NCI-H2029 treated with DMSO at 0.1 percent for 48 hours (cell line): ENCODE measurements at regions not wholly inside any gene's neighbourhood (a gene's known extent, or its start where the extent isn't known, plus 50 kb on each side); places are given as distances from the start of the nearest gene placed in this dataset.
"Not testable (repeated sequence)": the region's sequence is repeated elsewhere in the genome, so short reads cannot be mapped to it uniquely, and the experiment has no call there.

Source experiments
- DNase-seq: peaks from one replicate; lab custom pipeline; 2025; lab: John Stamatoyannopoulos, UW

- DNase-seq = no peak
Measured at GRCh38 chr10:85012305-85012704, 683.9 kb downstream of the CCSER2 start.

- no peak for DNase-seq
Measured at GRCh38 chr10:85026878-85027467, 698.6 kb downstream of the CCSER2 start.

- no peak for DNase-seq
Measured at GRCh38 chr10:85032981-85033380, 704.6 kb downstream of the CCSER2 start.

GRCh38 chr10:85036661-85037060 is 708.3 kb downstream of the CCSER2 start:
- DNase-seq = no peak

- no peak for DNase-seq
Measured at GRCh38 chr10:85039311-85039710, 710.9 kb downstream of the CCSER2 start.

- no peak for DNase-seq
Measured at GRCh38 chr10:85043207-85043606, 714.8 kb downstream of the CCSER2 start.

GRCh38 chr10:85045046-85045445 is 716.7 kb downstream of the CCSER2 start:
- DNase-seq = no peak

- DNase-seq = no peak
Measured at GRCh38 chr10:85047170-85047834, 718.9 kb downstream of the CCSER2 start.

GRCh38 chr10:85047979-85048378 is 719.6 kb downstream of the CCSER2 start:
- no peak for DNase-seq

- no peak for DNase-seq
Measured at GRCh38 chr10:85048644-85049043, 720.3 kb downstream of the CCSER2 start.

GRCh38 chr10:85060944-85061343 is 732.6 kb downstream of the CCSER2 start:
- DNase-seq = no peak

- DNase-seq = no peak
Measured at GRCh38 chr10:85061401-85061800, 733.0 kb downstream of the CCSER2 start.

- no peak for DNase-seq
Measured at GRCh38 chr10:85067955-85068354, 739.6 kb downstream of the CCSER2 start.

GRCh38 chr10:85080934-85081333 is 752.5 kb downstream of the CCSER2 start:
- no peak for DNase-seq

- DNase-seq = no peak
Measured at GRCh38 chr10:85098835-85099521, 770.6 kb downstream of the CCSER2 start.

- DNase-seq = no peak
Measured at GRCh38 chr10:85100495-85100894, 772.1 kb downstream of the CCSER2 start.

- DNase-seq = no peak
Measured at GRCh38 chr10:85105614-85106255, 777.3 kb downstream of the CCSER2 start.

- no peak for DNase-seq
Measured at GRCh38 chr10:85111271-85111670, 782.9 kb downstream of the CCSER2 start.

GRCh38 chr10:85124603-85125051 is 796.2 kb downstream of the CCSER2 start:
- no peak for DNase-seq

GRCh38 chr10:85137253-85137652 is 808.9 kb downstream of the CCSER2 start:
- no peak for DNase-seq

- no peak for DNase-seq
Measured at GRCh38 chr10:85138046-85138445, 809.7 kb downstream of the CCSER2 start.

- no peak for DNase-seq
Measured at GRCh38 chr10:85139124-85139523, 810.7 kb downstream of the CCSER2 start.

- not testable (repeated sequence) for DNase-seq
Measured at GRCh38 chr10:85141520-85141919, 813.1 kb downstream of the CCSER2 start.
